Endothelial cell of umbilical vein (primary cell): ENCODE measurements at regions not wholly inside any gene's neighbourhood (a gene's known extent, or its start where the extent isn't known, plus 50 kb on each side); places are given as distances from the start of the nearest gene placed in this dataset.

Source experiments
- BruUV-seq: library from RNA; stranded (reverse); fragments of 400-500 nt; replicated peaks from 2 replicates; lab custom pipeline; 2021; lab: Mats Ljungman, UMichigan
- CTCF ChIA-PET: fragments of 300-600, 350-600 bp; sonication (Branson Sonifier 250); formaldehyde crosslinking; loops from one replicate; lab custom pipeline; 2021; ENCODE audit warnings: antibody characterized with exemption, inconsistent platforms; lab: Charles Lee
- POLR2A ChIA-PET: fragments of 300-600, 350-600 bp; sonication (Branson Sonifier 250); formaldehyde crosslinking; loops from one replicate; lab custom pipeline; 2021; ENCODE audit warnings: antibody characterized with exemption, inconsistent platforms; lab: Charles Lee
- DNase-seq: peaks from one replicate; pipeline ENCODE4 v3.0.0-alpha.2; 2011; ENCODE audit warnings: low read depth, low spot score
- FAIRE-seq: peaks from 2 replicates; lab custom pipeline; 2011; peaks lifted over from hg19 to GRCh38; lab: Jason Lieb, UNC
- H2AFZ ChIP-seq: 2 replicates; pipeline ENCODE4 v1.6.0; 2012; ENCODE audit warnings: low read depth, low read length, control low read depth, inconsistent platforms
- H3K27ac ChIP-seq: 2 replicates; pipeline ENCODE4 v1.5.1; 2011; ENCODE audit warnings: low read depth, mild to moderate bottlenecking, control low read depth, low read length, moderate library complexity; ENCODE audit not compliant: insufficient read depth
- H3K27me3 ChIP-seq, 2 experiments: 2 replicates each; pipeline versions ENCODE4 v1.6.0 to v1.6.1; 2011; ENCODE audit warnings: low read length in 2 of 2, mixed read lengths in 1 of 2; ENCODE audit not compliant: control insufficient read depth in 2 of 2, insufficient read depth in 2 of 2
- H3K36me3 ChIP-seq, 2 experiments: 2 replicates in 1 of 2; 3 replicates in 1 of 2; pipeline ENCODE4 v1.5.1; 2011; ENCODE audit warnings: low read length in 2 of 2, mild to moderate bottlenecking in 1 of 2, moderate library complexity in 1 of 2; ENCODE audit not compliant: control insufficient read depth in 2 of 2, insufficient read depth in 2 of 2; ENCODE audit errors: extremely low read depth in 1 of 2
- H3K4me1 ChIP-seq: 3 replicates; pipeline ENCODE4 v1.5.1; 2011; ENCODE audit warnings: mild to moderate bottlenecking, low read length; ENCODE audit not compliant: control insufficient read depth, insufficient read depth; ENCODE audit errors: extremely low read depth
- H3K4me2 ChIP-seq: 2 replicates; pipeline ENCODE4 v1.6.1; 2011; ENCODE audit warnings: low read length, control low read depth, mixed read lengths; ENCODE audit not compliant: insufficient read depth
- H3K4me3 ChIP-seq, 3 experiments: fragments of 200-600 bp in 1 of 3; sonication (generic), shearing (Covaris generic) in 1 of 3; replicated peaks in 1 of 3; 2 replicates each; pipeline ENCODE4 v1.5.1; 2011 to 2016; ENCODE audit warnings: control low read depth in 3 of 3, low read length in 3 of 3, mild to moderate bottlenecking in 2 of 3, inconsistent platforms in 1 of 3, low read depth in 1 of 3, moderate library complexity in 1 of 3; ENCODE audit not compliant: insufficient read depth in 1 of 3
- H3K79me2 ChIP-seq: 2 replicates; pipeline ENCODE4 v1.6.0; 2012; ENCODE audit warnings: low read length, inconsistent platforms; ENCODE audit not compliant: control insufficient read depth, insufficient read depth
- H3K9ac ChIP-seq: replicated peaks from 2 replicates; pipeline ENCODE3; 2011; ENCODE audit warnings: low read length, control low read depth; ENCODE audit not compliant: insufficient read depth; ENCODE audit errors: extremely low read depth
- H3K9me1 ChIP-seq: replicated peaks from 3 replicates; pipeline ENCODE4 v1.6.0; 2011; ENCODE audit warnings: mild to moderate bottlenecking, low read length; ENCODE audit not compliant: control insufficient read depth, insufficient read depth; ENCODE audit errors: extremely low read depth
- H3K9me3 ChIP-seq: replicated peaks from 2 replicates; pipeline ENCODE4 v1.5.1; 2012; ENCODE audit warnings: low read length, inconsistent platforms; ENCODE audit not compliant: control insufficient read depth, insufficient read depth
- H4K20me1 ChIP-seq: replicated peaks from 2 replicates; pipeline ENCODE3; 2011; ENCODE audit warnings: mild to moderate bottlenecking, low read length; ENCODE audit not compliant: control insufficient read depth, insufficient read depth; ENCODE audit errors: extremely low read depth
- EZH2 ChIP-seq: IDR thresholded peaks from 2 replicates; pipeline ENCODE4 v1.6.1; 2012; ENCODE audit warnings: borderline replicate concordance, low read depth, mild to moderate bottlenecking, moderate library complexity, low read length, inconsistent platforms; ENCODE audit not compliant: severe bottlenecking
- JUN ChIP-seq: IDR thresholded peaks from 2 replicates; pipeline ENCODE4 v1.6.1; 2011; ENCODE audit warnings: borderline replicate concordance, low read depth; ENCODE audit not compliant: insufficient read length, insufficient read depth
- POLR2AphosphoS5 ChIP-seq: IDR thresholded peaks from 2 replicates; pipeline ENCODE4 v1.6.1; 2012; ENCODE audit warnings: low read depth, mild to moderate bottlenecking, control low read depth, low read length, moderate library complexity; ENCODE audit not compliant: insufficient read depth
- dilution Hi-C: fragments of 300-500 bp; cut with MboI; formaldehyde crosslinking; loops from one replicate; pipeline ENCODE4 v1.15.0; 2019; ENCODE audit warnings: low sequenced_read_pairs; ENCODE audit not compliant: extremely low pct_ligation_motif_present
- intact Hi-C: fragments of 100-400 bp; cut with micrococcal nuclease; formaldehyde crosslinking; loops from one replicate; pipeline ENCODE4 v1.10.0; 2022
- TF ChIP-seq, protein P1 (sequence below): IDR thresholded peaks from 2 replicates; pipeline ENCODE4 v1.6.1; 2011; ENCODE audit not compliant: insufficient read depth, insufficient read length

DNA sequence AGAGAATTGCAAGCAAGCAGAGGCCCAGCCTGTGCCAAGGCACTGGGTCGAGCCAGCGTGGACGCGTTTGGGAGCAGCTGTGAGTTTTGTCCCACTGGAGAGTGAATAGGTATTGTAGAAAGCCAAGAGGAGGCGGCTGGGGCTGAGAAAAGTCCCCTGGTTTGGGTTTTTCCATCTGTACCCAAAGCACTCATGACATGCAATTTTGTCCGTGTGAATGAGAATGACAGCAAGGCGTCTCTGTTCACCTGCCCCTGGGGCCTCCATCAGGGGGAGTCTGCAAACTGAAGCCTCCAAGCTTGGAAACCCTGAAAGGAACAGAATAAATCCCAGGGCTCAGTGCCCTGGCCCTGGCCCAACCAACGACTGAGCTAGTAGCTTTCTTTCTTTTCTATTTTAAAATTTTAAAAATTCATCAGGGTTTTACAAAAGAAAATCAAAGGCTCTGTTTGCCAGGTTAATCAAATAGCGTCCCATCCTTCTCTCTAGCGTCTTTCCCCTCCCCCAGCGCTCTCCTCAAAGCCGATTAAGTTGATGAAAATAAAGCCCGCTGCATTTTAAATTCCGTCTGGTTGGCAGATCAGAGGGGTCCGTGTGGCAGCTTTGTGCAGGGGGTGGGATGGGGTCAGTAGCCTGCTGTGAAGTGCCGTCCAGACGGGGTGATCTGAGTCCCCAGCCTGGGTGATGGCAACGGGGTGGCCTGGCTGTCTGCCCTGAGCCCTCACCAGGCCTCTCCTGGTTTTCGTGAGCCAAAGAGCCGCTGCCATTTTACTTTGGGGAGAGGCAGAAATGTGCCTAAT, 171.0 kb downstream of the KATNIP start:
- no TSS peak for BruUV-seq
- H3K36me3 ChIP-seq = no peaks in the 10 kb centered on the region
- no peak overlapping the region for H3K4me2 ChIP-seq
- intact Hi-C loops (no loop called here), dilution Hi-C loops (no loop called here)
- no peaks in the 10 kb centered on the region for H3K79me2 ChIP-seq
- H3K9me1 ChIP-seq = no peaks in the 10 kb centered on the region
- POLR2A ChIA-PET = no interaction called here
- H3K9me3 ChIP-seq = no peaks in the 10 kb centered on the region
- no peaks in the 10 kb centered on the region for H4K20me1 ChIP-seq
- no peaks in the 10 kb centered on the region for H3K27me3 ChIP-seq
- no peaks in the 10 kb centered on the region for H3K4me1 ChIP-seq
- H3K27ac ChIP-seq = no peak overlapping the region
- CTCF ChIA-PET = interaction anchor here (1.2 to 1.5 kb wide), 2 partner anchors 22 to 38 kb away, joined by 3 to 4 read pairs; no protein-coding TSS in a partner anchor
- TF ChIP-seq, protein P1, sequence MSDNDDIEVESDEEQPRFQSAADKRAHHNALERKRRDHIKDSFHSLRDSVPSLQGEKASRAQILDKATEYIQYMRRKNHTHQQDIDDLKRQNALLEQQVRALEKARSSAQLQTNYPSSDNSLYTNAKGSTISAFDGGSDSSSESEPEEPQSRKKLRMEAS = no peak
- no peak for TF ChIP-seq POLR2AphosphoS5
- H3K4me3 ChIP-seq = no peak overlapping the region
- FAIRE-seq (no peak), DNase-seq (no peak)
- no peak overlapping the region for H3K9ac ChIP-seq
- no peak overlapping the region for H2AFZ ChIP-seq

DNA sequence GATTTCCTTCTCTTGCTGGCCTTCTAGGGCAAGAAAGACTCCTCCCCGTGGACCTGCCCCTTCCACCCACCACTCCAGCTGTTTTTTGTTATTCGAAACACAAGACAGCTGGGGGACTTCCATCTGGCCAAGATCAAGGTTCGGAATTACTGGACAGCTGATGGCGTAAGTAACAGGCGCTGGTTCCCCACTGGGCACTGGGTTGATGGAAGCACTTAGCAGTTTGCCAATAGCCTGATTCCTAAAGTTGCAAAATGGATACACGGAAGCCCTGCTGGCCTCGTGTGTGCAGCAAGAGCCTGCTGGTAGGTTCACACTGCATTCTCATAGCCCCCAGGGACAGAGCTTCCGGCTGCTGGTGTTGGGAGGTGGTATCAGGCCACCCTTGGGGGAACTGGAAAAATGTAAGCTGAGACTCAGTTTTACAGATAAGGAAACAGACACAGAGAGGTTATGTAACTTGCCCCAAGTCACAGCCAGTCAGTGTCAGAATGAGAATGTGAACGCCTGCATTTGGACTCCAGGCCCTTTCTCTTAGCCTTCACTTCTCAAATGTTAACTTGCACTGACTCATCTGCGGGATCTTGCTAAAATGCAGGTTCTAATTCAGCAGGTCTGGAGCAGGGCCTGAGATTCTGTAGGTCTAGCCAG, 171.7 kb downstream of the KATNIP start:
- Histone ChIP-seq H3K9ac (no peak overlapping the region), H3K27ac (no peak overlapping the region), H3K4me2 (no peak overlapping the region), H3K9me3 (no peaks in the 10 kb centered on the region), H3K9me1 (no peaks in the 10 kb centered on the region), H2AFZ (no peak overlapping the region), H3K4me3 (no peak overlapping the region), H3K4me1 (no peaks in the 10 kb centered on the region), H3K36me3 (no peaks in the 10 kb centered on the region), H3K79me2 (no peaks in the 10 kb centered on the region), H4K20me1 (no peaks in the 10 kb centered on the region), H3K27me3 (no peaks in the 10 kb centered on the region)
- DNase-seq (no peak), FAIRE-seq (no peak)
- BruUV-seq = no TSS peak
- TF ChIP-seq JUN (no peak), EZH2 (no peak)
- dilution Hi-C loops (no loop called here), intact Hi-C loops (no loop called here)
- ChIA-PET POLR2A (no interaction called here), CTCF (interaction anchor here (1.2 kb wide), 1 partner anchor 38 kb away, joined by 4 read pairs; no protein-coding TSS in a partner anchor)
